GM21723 (cell line): ENCODE measurements at regions not wholly inside any gene's neighbourhood (a gene's known extent, or its start where the extent isn't known, plus 50 kb on each side); places are given as distances from the start of the nearest gene placed in this dataset.
"Not testable (repeated sequence)": the region's sequence is repeated elsewhere in the genome, so short reads cannot be mapped to it uniquely, and the experiment has no call there.

Experiments used
- ATAC-seq: cut with Tn5 transposase; IDR thresholded peaks from one replicate; pipeline ENCODE4 v1.9.1; 2021; ENCODE audit warnings: mild to moderate bottlenecking, moderate library complexity; ENCODE audit not compliant: unreplicated experiment

DNA sequence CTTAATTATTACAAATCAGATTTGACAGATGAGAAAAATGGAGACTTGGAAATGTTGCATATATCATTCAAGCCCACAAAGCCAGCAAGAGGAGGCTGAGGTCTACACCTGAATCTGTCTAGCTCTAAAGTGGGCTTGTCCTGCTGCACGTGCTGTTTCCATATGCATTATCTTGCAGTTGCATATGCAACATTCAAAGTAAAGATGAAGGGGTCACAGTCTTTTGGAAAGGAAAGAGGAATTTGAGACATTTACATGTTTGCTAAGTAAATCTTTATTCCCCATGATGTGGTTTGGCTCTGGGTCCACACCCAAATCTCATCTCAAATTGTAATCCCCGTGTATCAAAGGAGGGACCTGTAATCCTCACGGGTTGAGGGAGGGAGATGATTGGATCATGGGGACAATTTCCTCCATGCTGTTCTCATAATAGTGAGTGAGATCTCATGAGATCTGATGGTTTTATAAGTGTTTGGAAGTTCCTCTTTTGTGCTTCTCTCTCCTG, 98.3 kb downstream of the BACH1 start:
- ATAC-seq: no peak

DNA sequence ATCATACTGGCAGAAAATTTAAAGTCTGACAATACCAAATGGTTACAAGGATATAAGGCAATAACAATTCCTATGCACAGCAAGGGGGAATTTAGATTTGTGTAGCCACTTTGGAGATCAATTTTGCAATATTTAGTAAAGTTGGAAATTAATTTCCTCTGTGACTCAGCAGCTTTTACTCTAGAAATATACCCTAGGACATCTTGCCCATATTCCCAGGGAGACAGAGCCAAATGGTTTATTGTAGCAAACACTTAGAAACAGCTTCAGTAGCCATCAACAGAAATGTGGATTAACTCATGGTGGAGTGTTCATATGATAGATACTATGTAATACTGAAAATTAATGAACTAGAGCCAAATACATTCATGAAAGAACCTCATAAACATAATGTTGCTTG, 104.6 kb downstream of the BACH1 start:
- no peak for ATAC-seq

DNA sequence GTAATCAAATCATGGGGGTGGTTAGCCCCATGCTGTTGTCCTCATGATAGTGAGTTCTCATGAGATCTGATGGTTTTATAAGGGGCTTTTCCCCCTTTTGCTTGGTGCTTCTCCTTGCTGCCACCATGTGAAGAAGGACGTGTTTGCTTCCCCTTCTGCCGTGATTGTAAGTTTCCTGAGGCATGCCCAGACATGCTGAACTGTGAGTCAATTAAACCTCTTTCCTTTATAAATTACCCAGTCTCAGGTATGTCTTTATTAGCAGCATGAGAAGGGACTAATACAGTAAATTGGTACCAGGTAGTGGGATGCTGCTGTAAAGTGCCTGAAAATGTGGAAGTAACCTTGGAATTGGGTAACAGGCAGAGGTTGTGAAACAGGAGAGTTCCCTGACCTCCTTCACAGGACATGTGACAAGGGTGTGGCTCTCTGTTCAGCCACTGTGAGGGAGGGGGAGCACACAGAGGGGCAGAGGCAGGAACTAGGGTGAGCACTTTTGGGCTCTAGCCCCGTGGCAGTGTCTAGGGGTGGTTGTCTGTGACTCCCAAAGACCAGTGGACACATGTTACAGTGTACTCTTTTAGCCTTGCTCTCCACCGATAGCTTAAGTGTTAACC, 105.3 kb downstream of the BACH1 start:
- no peak for ATAC-seq

DNA sequence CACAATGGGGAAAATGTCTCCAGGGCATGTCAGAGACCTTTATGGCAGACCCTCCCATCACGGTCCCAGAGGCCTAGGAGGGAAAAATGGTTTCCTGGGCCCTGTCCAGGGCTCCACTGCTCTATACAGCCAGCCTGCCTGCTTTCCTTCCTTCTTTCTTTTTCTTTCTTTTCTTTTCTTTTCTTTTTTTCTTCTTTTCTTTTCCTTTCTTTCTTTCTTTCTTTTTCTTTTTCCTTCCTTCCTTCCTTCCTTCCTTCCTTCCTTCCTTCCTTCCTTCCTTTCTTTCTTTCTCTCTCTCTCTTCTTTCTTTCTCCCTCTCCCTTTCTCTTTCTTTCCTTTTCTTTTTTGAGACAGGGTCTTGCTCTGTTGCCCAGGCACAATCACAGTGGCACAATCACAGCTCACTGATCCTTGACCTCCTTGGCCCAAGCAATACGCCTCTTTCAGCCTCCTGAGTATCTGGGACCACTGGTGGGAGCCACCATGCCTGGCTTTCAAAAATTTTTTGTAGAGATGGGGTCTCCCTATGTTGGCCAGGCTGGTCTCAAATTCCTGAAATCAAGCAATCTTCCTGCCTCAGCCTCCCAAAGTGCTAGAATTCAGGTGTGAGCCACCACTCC, 106.9 kb downstream of the BACH1 start:
- no peak for ATAC-seq

DNA sequence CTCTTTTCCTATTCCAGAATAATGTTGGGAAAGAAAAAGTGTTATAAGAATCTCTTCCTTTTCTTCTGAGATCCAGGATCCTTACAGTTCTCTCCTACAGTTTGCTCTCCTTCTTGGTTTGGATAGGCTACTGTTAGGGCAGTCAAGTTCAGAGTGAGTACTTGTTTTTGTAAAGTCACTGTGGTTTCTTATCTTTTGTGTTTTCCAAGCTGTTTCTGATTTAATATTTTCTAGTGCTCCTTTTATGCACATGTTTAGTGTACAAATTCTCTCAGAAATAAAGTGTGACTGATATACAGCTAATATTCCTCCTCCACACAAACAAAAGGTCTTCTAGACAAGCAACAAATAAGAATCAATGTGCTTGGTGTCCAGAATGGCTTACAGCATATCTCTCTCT, 107.7 kb downstream of the BACH1 start:
- ATAC-seq: no peak

DNA sequence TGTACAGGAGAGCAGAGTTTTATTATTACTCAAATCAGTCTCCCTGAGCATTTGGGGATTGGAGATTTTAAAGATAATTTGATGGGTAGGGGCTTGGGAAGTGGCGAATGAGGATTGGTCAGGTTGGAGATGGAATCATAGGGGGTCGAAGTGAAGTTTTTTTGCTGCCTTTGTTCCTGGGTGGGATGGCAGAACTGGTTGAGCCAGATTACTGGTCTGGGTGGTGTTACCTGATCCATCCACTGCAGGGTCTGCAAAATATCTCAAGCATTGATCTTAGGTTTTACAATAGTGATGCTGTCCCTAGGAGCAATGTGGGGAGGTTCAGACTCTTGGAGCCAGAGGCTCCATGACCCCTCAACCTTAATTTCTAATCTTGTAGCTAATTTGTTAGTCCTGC, 108.8 kb downstream of the BACH1 start:
- ATAC-seq: no peak

DNA sequence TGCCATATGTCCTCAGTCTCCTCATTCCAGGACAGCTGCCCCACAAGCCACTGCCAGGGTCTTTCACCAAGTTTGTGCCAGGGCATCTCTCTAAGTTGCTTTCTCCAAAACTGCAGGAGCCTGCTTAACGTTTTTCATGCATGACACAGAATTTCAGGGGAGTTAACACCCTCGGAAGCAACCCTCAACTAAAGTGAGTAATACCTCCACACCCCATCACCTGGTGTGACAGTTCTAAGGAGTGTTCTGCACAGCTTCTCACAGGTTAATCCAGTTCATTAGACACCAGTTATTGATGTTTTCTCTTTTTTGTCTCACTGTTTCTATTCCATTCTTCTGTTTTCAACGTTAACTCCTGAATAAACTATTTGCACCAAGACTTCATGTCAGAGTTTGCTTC, 115.0 kb downstream of the BACH1 start:
- no peak for ATAC-seq

DNA sequence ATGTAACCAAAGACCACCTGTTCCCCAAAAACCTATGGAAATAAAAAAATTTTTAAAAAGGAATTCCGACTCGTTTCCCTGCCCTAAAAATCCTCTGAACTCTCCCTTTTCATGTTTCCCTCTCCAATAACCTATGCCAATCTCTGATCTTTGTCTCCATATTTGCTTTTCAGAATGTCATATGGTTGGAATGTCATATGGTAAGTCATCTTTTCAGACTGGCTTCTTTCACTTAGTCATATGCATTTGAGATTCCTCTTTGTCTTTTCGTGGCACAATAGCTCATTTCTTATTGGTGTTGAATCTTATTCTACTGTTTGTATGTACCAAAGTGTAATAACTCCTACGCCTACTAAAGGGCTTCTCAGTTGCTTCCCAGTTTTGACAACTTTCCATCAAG, 117.5 kb downstream of the BACH1 start:
- ATAC-seq: no peak

DNA sequence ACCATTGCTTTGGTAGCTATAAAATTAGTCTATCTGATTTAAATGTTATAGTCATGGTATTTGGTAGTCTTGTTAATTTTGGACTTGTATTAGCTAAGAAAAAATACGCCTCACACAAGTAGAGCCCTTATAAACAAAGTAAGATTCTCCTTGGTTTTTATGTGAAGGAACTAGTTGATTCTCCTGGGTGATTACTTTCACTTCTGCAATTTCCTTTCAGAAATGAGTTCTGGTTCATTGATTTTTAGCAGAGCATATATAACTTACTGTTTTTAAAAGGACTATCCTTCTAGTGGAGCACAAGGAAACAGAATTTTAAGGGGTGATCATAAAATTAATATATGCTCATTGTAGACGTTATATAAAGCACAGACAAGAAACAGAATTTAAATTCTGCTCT, 120.1 kb downstream of the BACH1 start:
- peak; percentile 83 for ATAC-seq

DNA sequence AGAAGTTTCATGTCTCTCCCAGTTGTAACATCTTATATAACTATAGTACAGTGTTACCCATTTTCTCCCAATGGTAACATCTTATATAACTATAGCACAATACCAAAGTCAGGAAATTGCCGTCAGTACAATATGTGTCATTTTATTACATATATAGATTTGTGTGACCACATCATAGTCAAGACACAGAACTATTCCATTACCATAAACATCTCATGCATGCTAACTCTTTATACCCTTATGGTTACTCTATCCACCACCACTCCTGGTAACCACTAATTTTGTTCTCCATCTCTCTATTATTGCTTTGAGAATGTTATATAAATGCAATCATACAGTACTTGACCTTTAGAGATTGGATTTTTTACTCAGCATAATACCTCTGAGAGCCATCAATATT, 120.7 kb downstream of the BACH1 start:
- ATAC-seq: no peak

DNA sequence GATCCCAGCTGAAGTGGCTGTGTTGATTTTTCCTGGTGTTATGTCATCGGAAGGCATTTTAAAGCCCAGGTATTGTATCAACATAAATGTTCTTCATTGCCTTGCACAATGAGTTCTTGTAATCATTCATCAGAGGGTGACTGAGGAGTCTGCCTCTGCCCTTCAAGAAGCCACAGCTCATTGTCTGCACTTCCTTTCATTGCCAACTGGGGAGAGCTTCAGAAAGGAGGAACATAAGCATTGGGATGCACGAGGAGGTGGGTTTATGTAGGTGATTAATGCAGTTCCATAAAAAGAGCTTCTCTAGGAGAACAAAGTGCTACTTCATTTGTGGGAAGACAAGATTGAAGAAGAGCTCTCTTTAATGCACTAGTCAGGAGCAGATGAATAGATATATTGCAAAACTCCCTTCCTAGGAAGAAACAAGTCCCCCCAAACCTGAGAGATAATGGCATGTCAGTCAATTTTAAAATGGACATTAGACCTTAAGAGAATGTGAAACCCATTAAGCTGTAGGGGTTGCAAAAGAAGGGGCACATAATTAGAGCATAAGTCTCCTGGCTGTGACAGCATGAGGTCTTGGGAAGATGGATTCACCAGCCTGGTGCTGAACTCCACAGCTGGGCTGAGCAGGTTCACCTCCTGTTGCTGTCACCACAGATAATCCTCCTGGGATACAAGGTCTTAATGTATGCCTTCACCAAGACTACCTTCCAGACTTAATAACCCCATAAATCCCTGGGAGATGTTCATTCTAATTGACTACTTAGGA, 124.6 kb downstream of the BACH1 start:
- ATAC-seq: no peak

DNA sequence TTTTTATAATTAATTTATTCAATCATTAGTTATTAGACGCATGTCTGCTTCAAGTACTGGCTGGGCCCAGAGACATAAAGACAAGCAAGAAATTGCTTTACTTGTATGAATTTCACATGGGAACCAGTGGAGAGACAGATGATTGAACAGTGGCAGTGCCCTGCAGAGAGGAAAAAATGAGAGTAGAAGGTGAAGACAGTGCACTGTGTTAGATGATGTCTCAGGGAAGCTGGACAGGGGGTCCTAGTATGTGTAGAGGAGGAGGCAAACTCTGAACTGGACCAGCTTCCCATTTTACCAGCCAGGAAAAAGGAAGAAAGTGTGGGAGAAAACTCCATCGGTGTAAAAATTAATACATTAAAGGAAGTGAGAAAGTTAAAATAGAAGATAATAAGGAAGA, 126.0 kb downstream of the BACH1 start:
- no peak for ATAC-seq

DNA sequence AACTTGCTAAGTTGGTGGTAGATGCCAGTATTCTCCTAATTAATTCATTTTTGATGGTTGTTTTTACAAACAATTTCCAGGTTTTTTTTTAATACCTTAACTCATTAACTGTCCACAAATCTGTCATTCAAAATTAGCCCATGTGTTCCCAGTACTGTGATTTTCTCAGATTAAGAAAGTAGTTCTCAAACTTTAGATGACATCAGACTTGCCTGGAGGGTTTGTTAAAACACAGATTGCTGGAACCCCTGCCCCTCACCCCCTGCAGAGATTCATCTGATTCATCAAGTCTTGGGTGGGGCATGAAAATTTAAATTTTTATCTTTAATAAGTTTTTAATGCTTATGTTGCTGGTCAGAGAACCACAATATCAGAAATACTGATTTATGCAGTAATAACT, 130.5 kb downstream of the BACH1 start:
- no peak for ATAC-seq

DNA sequence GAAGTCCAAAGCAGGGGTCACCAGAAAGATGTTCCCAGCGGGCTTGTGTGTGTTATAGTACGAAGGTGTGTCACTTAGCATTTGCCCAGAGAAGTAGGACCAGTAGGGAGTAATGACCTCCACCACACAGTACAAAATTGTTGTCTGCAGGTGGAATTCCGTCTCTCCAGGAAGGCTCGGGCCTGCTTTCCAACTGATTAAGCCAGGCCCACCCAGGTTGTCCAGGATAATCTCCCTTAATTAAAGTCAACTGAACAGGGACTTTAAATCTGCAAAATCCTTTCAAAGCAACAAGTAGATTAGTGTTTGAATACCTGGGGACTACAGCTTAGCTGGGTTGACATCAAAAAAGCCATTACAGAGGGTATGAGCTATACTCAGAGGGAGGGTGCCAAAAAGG, 131.3 kb downstream of the BACH1 start:
- no peak for ATAC-seq

DNA sequence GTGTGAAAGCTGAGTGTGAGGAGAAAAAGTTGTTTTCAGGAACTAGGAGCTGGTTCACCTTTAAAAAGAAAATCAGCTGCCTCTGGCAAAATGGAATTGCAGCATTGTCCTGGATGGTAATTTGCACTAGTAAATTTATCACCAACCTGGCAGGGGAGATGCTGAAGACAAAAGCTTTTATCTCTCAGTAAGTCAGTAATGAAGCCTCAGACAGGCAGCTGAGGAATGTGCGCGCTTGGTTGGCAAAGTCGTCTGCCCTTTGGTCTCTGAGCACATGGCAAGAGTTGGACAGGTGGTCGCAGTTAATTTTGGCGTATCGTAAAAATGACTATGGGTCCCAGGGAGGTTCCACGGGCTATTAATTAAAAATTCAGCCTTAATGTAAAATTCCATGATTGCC, 131.9 kb downstream of the BACH1 start:
- ATAC-seq: no peak

DNA sequence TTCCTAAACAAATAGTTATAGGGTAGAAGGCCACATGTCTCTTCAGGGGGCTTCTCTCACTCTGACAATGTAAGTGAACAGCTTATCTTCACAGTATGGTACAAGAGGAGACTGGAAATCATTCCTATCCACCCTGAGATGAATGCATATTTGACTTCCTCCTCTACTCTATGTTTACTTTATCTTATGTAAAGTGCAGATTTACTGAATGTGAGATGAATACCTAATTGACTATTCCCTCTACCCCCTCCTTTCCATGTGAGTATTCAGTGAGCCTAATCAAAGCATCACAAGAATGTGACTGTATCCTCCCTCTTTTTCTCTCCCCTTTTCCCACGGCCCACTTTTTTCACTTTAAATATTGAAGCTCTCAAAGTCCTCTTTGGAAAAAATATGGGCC, 132.5 kb downstream of the BACH1 start:
- ATAC-seq: no peak

DNA sequence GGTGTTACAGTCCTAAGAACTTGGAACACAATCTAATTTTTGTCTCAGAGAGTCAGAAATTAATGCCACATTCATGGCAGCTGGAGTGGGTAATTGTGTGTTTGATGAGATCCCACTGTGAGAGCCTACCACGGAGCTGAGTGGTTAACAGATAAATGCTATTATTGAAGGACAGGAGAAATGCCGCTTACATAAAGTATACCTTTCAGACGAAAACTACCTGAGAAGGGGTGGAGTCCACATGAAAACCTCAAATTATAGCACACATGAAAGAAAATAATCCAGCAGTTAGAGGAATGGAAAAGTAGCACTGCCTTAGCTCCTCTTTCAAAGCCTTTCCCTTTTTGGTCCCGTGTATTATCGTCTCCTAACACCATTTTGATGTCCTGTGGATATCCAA, 133.0 kb downstream of the BACH1 start:
- ATAC-seq: no peak

DNA sequence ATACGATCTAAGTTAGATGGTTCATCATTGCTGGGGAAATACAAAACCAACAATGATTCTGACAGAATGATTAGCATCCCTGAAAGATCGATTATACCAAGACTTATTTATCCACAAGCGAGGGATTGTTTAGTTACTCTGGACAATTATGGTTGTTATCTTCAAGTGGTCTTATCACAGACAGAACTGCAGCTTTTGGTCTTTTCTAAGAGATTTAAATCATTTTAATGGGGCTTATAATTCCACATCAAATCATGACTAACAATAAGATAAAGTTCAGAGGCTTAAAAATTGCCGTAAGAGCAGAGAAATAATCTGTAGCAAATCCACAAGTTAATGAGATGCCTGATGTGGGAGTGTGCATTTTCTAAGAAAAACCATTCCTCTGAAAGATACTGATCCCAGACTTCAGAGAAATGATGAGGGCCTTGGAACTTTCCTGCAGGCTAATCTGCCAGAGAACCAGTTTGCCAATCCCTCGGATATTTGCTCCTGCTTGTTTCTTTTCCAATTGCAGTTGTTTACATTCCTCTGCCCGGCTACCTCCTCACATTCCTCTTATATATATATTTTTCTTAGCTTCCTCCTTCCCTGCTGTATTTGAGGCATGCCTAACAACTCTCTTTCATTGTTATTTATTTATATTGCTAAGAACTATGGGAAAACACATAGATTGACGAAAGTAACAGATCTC, 134.8 kb downstream of the BACH1 start:
- ATAC-seq: no peak

DNA sequence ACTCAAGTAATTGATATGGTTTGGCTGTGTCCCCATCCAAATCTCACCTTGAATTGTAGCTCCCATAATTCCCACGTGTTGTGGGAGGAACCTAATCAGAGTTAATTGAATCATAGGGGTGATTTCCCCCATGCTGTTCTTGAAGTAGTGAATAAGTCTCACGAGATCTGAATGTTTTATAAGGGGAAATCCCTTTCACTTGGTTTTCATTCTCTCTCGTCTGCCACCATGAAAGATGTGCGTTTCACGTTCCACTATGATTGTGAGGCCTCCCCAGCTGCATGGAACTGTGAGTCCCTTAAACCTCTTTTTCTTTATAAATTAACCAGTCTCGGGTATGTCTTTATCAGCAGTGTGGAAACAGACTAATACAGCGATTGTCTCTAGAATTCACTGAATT, 135.4 kb downstream of the BACH1 start:
- ATAC-seq: no peak

DNA sequence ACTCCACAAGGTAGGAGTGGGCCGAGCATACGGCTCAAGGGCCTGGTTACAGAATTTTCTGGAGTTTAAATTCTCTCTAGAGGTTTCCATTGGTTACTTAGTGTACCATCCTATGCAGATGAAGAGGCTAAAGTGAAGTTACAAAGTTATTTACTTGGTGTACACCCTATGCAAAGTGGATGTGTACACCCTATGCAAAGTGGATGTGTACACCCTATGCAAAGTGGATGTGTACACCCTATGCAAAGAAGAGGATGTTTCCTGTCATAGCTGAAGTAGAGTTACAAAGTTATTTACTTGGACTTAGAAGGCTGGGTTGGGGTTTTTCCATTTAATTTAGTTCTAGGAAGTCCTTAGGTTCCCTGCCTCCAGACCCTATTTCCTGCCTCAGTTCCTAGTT, 136.3 kb downstream of the BACH1 start:
- ATAC-seq: not testable (repeated sequence)

DNA sequence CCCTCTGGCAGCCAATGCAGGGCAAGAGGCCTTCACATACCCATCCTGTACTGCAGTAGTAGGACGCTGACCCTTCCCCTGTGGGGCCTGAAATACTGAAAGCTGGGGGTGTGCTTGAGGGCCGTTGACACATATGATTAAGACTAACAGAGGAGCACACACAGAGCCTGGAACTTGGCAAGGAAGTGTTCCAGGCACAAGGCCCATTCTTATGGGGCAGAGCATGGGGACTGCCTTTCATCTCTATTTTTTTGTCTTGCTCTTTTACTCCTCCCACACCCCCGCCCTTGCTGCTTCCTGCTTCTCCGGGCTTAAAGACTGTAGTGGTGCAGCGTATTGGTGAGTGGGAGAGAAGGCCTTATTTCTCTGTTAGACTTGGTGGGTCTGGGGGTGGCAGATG, 137.4 kb downstream of the BACH1 start:
- ATAC-seq: no peak

DNA sequence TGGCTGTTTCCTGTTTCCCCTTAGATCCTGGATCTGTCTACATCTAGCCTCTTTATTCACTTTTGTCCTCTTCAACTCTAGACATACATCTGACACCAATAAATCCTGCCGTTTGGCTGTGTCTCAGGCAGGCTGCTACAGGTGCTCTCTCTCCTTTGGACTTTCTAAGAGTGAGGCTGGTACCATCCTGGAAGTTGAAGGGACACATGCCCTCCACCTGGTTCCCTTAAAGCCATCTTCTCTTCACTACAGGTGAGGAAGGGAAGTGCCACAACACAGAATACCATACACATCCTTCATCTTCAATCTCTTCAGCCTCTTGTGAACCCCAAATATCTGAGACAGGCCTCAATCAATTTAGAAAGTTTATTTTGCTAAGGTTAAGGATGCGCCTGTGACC, 137.9 kb downstream of the BACH1 start:
- ATAC-seq: no peak
